SU-DHL-6 (cell line): ENCODE measurements at regions not wholly inside any gene's neighbourhood (a gene's known extent, or its start where the extent isn't known, plus 50 kb on each side); places are given as distances from the start of the nearest gene placed in this dataset.

Experiments used
- H2AFZ ChIP-seq: fragments of 200-600 bp; sonication (generic); 2 replicates; pipeline ENCODE4 v1.6.1; 2014; ENCODE audit warnings: low read depth, mild to moderate bottlenecking, moderate library complexity, mixed read lengths, antibody characterized with exemption, low read length; ENCODE audit not compliant: severe bottlenecking
- H3F3A ChIP-seq: fragments of 200-600 bp; shearing (Covaris generic); 2 replicates; pipeline ENCODE4 v1.6.0; 2016; ENCODE audit warnings: antibody characterized with exemption, mild to moderate bottlenecking; ENCODE audit not compliant: insufficient read depth
- H3K27ac ChIP-seq: fragments of 200-600 bp; sonication (generic); 2 replicates; pipeline ENCODE4 v1.5.1; 2016; ENCODE audit warnings: low read depth, mild to moderate bottlenecking, low read length, moderate library complexity, mixed read lengths
- H3K27me3 ChIP-seq: fragments of 200-600 bp; sonication (generic), shearing (Covaris generic); 2 replicates; pipeline ENCODE4 v1.6.0; 2014; ENCODE audit warnings: mild to moderate bottlenecking, low read length
- H3K36me3 ChIP-seq: fragments of 200-600 bp; sonication (generic); 2 replicates; pipeline ENCODE4 v1.6.1; 2014; ENCODE audit warnings: mild to moderate bottlenecking, low read length, mixed read lengths
- H3K4me2 ChIP-seq: fragments of 300-600, 200-600 bp; shearing (Covaris generic), sonication (generic); 2 replicates; pipeline ENCODE4 v1.6.0; 2014; ENCODE audit warnings: low read length, low read depth, mild to moderate bottlenecking; ENCODE audit not compliant: poor library complexity, severe bottlenecking
- H3K4me3 ChIP-seq: fragments of 200-600 bp; sonication (generic); 2 replicates; pipeline ENCODE4 v1.5.1; 2014; ENCODE audit warnings: antibody characterized with exemption, low read length, mild to moderate bottlenecking, mixed read lengths; ENCODE audit not compliant: insufficient read depth, poor library complexity, severe bottlenecking
- H3K79me2 ChIP-seq: fragments of 200-600 bp; sonication (generic); 2 replicates; pipeline ENCODE4 v1.6.1; 2014; ENCODE audit warnings: mild to moderate bottlenecking, low read length, moderate library complexity; ENCODE audit not compliant: insufficient read depth
- H3K9ac ChIP-seq: fragments of 200-600 bp; sonication (generic); 2 replicates; pipeline ENCODE4 v1.7.0; 2014; ENCODE audit warnings: mild to moderate bottlenecking, low read length
- H3K9me2 ChIP-seq: fragments of 200-600 bp; sonication (generic); replicated peaks from 2 replicates; pipeline ENCODE4 v1.6.1; 2014; ENCODE audit warnings: low read length; ENCODE audit not compliant: insufficient read depth
- H3K9me3 ChIP-seq: fragments of 200-600 bp; sonication (generic); 2 replicates; pipeline ENCODE4 v1.6.1; 2014; ENCODE audit warnings: low read length, mixed read lengths; ENCODE audit not compliant: insufficient read depth
- H4K20me1 ChIP-seq: fragments of 200-600 bp; sonication (generic); 2 replicates; pipeline ENCODE4 v1.6.1; 2014; ENCODE audit warnings: low read depth, mild to moderate bottlenecking, antibody characterized with exemption, low read length, moderate library complexity, mixed read lengths
- EZH2phosphoT487 ChIP-seq: fragments of 200-600 bp; sonication (generic), shearing (Covaris generic); conservative IDR thresholded peaks from 2 replicates; pipeline ENCODE4 v1.6.1; 2018; ENCODE audit warnings: mild to moderate bottlenecking, antibody characterized with exemption, low read length, moderate library complexity, mixed read lengths
- TF ChIP-seq, protein P1 (sequence below): fragments of 200-600 bp; sonication (generic); IDR thresholded peaks from one replicate; pipeline ENCODE4 v1.5.1; 2017; ENCODE audit warnings: antibody characterized with exemption, mild to moderate bottlenecking, low read length, moderate library complexity; ENCODE audit not compliant: insufficient read depth, poor library complexity, severe bottlenecking

DNA sequence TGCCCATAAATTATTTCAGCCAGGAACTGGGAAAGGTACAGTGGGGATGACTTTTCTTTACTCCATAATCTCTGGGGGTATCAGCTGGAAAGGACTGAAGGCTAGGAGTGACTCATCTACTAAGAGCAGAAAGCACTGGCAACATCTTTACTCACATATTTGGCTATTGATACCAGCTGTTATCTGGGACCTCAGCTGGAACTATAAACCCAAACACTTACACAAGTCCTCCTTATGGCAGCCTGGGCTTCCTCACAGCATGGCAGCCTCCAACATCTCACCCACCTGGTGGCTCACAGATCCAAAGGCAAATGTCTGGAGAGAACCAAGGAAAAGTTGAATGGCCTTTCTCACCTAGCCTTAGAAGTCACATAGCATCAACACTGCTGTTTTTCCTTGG, 379.0 kb upstream of the RND3 start:
- Histone ChIP-seq H3K36me3 (no peaks in the 10 kb centered on the region), H3K4me2 (no peak overlapping the region), H4K20me1 (no peaks in the 10 kb centered on the region), H3K9me3 (no peaks in the 10 kb centered on the region), H3K4me3 (no peak overlapping the region), H3K27ac (no peak overlapping the region), H3K79me2 (no peaks in the 10 kb centered on the region), H2AFZ (no peak overlapping the region), H3K9me2 (no peaks in the 10 kb centered on the region), H3K27me3 (no peaks in the 10 kb centered on the region), H3F3A (no peaks in the 10 kb centered on the region), H3K9ac (no peak overlapping the region)
- TF ChIP-seq, protein P1, sequence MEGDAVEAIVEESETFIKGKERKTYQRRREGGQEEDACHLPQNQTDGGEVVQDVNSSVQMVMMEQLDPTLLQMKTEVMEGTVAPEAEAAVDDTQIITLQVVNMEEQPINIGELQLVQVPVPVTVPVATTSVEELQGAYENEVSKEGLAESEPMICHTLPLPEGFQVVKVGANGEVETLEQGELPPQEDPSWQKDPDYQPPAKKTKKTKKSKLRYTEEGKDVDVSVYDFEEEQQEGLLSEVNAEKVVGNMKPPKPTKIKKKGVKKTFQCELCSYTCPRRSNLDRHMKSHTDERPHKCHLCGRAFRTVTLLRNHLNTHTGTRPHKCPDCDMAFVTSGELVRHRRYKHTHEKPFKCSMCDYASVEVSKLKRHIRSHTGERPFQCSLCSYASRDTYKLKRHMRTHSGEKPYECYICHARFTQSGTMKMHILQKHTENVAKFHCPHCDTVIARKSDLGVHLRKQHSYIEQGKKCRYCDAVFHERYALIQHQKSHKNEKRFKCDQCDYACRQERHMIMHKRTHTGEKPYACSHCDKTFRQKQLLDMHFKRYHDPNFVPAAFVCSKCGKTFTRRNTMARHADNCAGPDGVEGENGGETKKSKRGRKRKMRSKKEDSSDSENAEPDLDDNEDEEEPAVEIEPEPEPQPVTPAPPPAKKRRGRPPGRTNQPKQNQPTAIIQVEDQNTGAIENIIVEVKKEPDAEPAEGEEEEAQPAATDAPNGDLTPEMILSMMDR: no peak
- no peak for TF ChIP-seq EZH2phosphoT487

DNA sequence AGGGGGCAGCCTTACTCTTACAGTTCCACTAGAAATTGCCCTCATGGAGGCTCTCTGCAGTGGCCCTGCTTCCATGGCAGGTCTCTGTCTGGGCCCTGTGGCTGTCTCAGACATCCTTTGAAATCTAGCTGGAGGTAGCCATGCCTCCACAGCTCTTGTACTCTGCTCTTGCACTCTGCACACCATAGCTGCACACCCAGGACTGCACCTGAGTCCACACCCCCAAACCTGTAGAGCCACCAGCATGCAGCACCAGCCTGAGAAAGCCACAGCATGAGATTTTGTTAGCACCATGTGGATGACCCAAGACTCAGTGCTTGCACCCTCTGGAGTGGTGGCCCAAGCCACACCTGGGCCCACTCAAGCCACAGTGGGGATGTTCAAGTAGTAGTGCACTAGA, 376.2 kb upstream of the RND3 start:
- H3K27ac ChIP-seq: no peak overlapping the region
- H3K9me3 ChIP-seq: no peaks in the 10 kb centered on the region
- H3K4me2 ChIP-seq: no peak overlapping the region
- H3K79me2 ChIP-seq: no peaks in the 10 kb centered on the region
- no peaks in the 10 kb centered on the region for H3K27me3 ChIP-seq
- H3F3A ChIP-seq: no peaks in the 10 kb centered on the region
- no peak overlapping the region for H3K9ac ChIP-seq
- 0 out of 2 replicates have a peak, but pooled peaks cover 2% of the 10 kb centered on the region for H3K36me3 ChIP-seq
- no peak for TF ChIP-seq EZH2phosphoT487
- TF ChIP-seq, protein P1: no peak
- H4K20me1 ChIP-seq: no peaks in the 10 kb centered on the region
- H3K9me2 ChIP-seq: no peaks in the 10 kb centered on the region
- H2AFZ ChIP-seq: no peak overlapping the region
- H3K4me3 ChIP-seq: no peak overlapping the region

DNA sequence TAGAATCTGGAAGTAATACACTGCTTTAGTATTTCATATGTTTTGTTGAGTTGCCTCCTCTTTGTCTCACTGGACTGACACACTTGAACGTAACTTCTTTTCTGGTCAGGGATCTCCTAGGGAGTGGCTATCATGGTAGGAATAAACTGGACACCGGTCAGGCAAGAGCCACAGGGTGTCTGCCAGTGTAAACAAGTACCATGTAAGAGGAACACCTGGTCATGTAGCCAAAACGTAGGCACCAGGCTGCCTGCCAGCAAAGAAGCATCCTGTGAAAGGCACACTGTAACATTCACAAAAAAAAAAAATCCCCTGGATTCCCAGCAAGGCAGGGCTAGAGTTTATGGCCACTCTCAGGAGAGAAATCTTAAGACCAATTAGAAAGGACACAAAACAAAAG, 372.8 kb upstream of the RND3 start:
- TF ChIP-seq EZH2phosphoT487: no peak
- Histone ChIP-seq H3K4me2 (no peak overlapping the region), H3K9ac (no peak overlapping the region), H3K27ac (no peak overlapping the region), H3K9me3 (no peaks in the 10 kb centered on the region), H3F3A (no peaks in the 10 kb centered on the region), H3K79me2 (no peaks in the 10 kb centered on the region), H4K20me1 (no peaks in the 10 kb centered on the region), H2AFZ (no peak overlapping the region), H3K27me3 (no peaks in the 10 kb centered on the region), H3K4me3 (no peak overlapping the region), H3K9me2 (no peaks in the 10 kb centered on the region), H3K36me3 (0 out of 2 replicates have a peak, but pooled peaks cover 2% of the 10 kb centered on the region)

DNA sequence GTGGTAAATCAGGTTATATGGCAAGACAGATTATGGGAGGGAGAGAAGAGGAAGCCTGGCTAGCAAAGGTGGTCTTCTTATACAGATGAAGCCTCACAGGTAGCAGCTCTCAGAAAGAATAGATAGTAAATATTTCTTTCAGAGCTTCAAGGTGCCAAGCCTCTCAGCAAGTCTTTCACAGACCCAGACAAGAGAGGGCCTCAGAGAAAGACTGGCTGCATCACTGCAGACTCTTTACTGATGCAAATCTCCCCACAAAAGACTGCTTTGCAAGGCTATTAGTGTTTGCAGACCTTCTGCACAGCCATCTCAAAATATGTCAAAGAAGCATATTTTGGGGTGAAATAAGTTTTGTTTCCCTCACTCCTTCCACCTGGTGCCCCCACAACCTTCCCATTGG, 372.4 kb upstream of the RND3 start:
- no peaks in the 10 kb centered on the region for H3K9me2 ChIP-seq
- H3K79me2 ChIP-seq: no peaks in the 10 kb centered on the region
- no peak overlapping the region for H3K27ac ChIP-seq
- no peaks in the 10 kb centered on the region for H3K9me3 ChIP-seq
- no peaks in the 10 kb centered on the region for H3F3A ChIP-seq
- TF ChIP-seq, protein P1: no peak
- no peak for TF ChIP-seq EZH2phosphoT487
- no peak overlapping the region for H3K9ac ChIP-seq
- H2AFZ ChIP-seq: no peak overlapping the region
- H3K4me3 ChIP-seq: no peak overlapping the region
- 0 out of 2 replicates have a peak, but pooled peaks cover 2% of the 10 kb centered on the region for H3K36me3 ChIP-seq
- H4K20me1 ChIP-seq: no peaks in the 10 kb centered on the region
- H3K4me2 ChIP-seq: no peak overlapping the region
- no peaks in the 10 kb centered on the region for H3K27me3 ChIP-seq
